HG02981 (cell line): ENCODE measurements at regions not wholly inside any gene's neighbourhood (a gene's known extent, or its start where the extent isn't known, plus 50 kb on each side); places are given as distances from the start of the nearest gene placed in this dataset.
"Not testable (repeated sequence)": the region's sequence is repeated elsewhere in the genome, so short reads cannot be mapped to it uniquely, and the experiment has no call there.

Source experiments
- ATAC-seq: cut with Tn5 transposase; IDR thresholded peaks from one replicate; pipeline ENCODE4 v1.9.1; 2021; ENCODE audit warnings: mild to moderate bottlenecking, moderate library complexity; ENCODE audit not compliant: unreplicated experiment

GRCh38 chr21:15199414-15200383 lies 134.9 kb upstream of the NRIP1 start:
- no peak for ATAC-seq

- ATAC-seq = no peak
Observed at GRCh38 chr21:15203740-15204139, 138.9 kb upstream of the NRIP1 start.

DNA sequence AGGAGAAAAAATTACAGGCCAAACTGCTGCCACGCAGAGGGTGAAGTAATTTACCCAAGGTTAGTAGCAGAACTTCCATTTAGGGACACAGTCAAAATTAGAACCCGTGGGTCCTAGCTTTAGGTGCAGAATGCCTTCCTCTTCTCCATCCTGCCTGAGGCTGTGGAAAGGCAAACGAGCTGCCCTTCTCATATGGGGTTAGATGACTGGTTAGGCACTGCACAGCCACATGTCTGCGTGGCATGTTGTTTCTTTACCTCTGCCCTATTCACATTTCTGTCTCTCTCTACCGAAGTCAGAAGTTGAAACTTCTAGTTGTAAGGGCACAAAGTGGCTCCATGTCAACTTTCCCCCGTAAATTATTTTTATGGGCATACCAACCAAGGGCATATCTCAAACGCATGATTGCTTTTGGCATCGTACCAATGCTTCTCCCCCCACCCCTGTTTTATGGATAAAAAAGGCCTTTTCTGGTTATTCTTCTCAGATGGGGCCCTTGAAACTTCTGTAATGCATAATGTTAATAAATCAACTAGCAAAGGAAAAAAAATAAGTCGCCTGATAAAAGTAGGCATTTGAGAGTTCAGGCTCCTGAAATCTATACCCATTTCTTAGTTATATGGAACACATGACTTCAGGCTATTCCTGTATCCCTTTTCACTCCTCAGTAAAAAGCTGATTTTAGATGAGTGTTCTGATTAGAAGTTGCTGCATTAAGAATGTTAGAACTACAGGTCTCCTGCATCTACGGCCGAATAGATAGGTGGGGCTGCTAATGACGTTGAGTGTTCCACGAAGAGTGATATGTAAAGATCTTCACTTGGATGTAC lies 139.6 kb upstream of the NRIP1 start:
- ATAC-seq = no peak

DNA sequence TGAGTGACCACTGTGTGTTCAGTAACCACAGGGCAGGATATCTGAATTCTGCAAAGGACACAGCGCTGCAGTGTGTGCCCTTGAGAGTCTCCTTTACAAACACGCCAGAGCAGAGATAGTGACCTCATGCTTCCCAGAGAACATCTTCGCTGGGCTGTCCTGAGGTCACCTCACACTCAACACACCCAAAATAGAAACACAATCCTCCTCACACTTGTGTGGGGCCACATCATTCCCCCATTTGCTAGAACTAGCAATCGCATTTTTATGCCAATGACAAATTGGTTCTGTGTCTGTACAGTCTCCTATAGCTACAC lies 140.1 kb upstream of the NRIP1 start:
- no peak for ATAC-seq

DNA sequence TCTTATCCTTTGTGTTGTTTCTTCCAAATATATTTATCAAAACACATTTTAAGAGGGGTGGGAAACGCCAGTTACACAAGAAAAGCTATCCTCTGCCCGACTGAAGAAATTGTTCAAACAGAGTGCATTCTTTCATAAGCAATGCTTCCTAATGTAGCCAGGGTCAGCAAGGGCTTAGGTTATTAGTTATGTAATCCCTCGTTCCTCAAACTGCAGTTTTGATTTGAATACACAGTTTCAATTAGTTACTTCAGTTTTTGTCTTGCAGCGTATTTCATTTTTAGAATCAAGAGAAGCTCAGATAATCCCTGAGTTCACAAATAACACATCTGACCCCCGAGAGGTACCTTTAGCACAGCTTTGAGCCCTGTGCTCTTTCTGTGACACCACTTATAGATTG lies 141.7 kb upstream of the NRIP1 start:
- peak; percentile 50 for ATAC-seq

GRCh38 chr21:15207231-15207630 lies 142.4 kb upstream of the NRIP1 start:
- ATAC-seq = no peak

DNA sequence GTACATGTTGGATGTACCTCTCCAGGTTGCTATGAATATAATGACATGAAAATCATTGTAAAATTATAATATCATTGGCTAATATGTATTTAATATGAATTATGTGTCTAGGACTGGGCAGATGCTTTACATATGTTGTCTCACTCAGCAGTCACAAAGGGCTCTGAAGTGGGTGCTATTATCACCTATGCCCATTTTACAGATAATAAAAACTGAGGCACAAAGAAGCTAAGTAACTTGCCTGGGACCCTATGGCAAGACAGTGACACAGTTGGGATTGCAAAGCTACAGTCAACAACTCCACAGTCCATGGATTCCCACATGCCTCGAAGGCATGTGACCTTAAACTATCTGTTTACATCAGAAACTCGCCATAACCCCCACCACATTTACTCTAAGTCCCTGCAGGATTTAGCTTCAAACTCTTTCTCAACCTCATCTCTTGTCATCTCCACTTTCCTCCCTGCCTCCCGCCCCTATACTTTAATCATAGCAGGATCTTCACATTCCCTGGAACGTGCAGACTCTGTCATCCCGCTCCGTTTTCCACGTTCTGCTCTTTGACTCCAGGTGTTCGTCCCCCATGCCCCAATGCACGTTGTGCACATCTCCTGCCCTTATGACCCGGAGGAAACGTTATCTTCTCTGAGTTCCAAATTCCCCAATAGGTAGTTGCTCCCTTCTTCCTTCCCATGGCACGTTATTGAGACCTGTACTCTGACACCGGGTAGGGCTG lies 143.0 kb upstream of the NRIP1 start:
- ATAC-seq = no peak

DNA sequence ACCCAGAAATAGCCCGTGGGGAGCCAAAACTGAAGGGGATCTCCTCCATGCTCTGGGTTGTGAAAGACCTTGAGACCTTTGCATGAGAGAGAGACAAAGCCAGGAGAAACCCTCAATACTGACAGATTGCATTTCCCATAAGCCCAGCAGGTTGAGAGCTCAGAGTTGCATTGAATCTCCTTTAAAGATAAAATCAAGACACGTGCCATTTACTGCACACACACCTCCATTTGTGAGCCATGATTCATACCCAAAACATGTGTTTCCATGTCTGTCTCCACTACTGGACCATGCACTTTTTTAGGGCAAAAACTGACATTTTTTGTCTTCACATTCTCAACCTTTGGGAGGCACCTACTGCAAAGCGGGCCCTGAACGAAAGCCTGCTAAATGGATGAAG lies 144.0 kb upstream of the NRIP1 start:
- no peak for ATAC-seq

GRCh38 chr21:15209224-15209623 lies 144.4 kb upstream of the NRIP1 start:
- ATAC-seq = no peak

DNA sequence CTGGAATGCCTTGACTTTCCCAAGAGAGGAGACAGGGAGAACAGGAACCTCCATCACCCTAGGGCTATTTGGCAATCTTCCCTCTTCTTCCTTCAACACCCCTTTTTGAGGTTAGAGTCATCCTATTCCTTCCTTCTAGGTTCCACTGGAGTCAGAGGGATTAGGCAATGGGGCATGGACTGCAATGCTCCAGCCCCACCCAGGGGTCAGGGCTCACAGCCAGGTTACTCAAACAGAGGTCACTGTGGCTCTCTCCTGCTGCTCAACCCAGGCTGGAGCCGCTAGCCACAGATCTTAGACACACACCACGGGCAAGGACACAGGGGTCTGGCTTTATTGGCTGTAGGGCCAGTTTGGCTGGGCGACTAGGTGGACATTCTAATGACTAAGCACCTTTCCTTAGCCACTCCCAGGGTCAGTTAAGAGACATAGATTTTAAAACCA lies 145.5 kb upstream of the NRIP1 start:
- ATAC-seq = no peak

GRCh38 chr21:15211491-15212133 lies 146.8 kb upstream of the NRIP1 start:
- no peak for ATAC-seq

DNA sequence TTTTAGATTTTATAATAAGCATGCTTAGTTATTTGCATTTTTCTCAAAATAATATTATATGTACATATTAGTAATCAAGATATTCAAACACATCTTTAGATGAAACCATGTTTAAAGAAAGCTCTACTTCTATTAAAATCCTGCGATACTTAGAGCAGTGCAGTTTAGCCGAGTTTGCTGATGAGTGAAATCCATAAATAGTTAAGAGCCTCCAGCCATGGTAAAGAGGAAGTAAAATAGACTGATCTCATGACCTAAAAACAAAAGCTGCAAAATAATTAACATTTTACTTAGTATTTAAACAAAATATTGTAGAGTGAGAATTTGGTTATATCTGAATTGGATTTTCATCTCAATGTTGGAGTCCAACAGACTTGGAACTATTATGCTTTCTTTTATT lies 147.4 kb upstream of the NRIP1 start:
- no peak for ATAC-seq

DNA sequence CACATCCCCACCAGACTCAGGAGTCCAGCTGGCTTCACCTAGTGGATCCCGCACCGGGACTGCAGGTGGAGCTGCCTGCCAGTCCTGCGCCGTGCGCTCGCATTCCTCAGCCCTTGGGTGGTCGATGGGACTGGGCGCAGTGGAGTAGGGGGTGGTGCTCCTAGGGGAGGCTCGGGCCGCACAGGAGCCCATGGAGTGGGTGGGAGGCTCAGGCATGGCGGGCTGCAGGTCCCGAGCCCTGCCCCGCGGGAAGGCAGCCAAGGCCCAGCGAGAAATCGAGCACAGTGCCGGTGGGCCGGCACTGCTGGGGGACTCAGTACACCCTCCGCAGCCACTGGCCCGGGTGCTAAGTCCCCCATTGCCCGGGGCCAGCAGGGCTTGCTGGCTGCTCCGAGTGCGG lies 153.7 kb upstream of the NRIP1 start:
- not testable (repeated sequence) for ATAC-seq

DNA sequence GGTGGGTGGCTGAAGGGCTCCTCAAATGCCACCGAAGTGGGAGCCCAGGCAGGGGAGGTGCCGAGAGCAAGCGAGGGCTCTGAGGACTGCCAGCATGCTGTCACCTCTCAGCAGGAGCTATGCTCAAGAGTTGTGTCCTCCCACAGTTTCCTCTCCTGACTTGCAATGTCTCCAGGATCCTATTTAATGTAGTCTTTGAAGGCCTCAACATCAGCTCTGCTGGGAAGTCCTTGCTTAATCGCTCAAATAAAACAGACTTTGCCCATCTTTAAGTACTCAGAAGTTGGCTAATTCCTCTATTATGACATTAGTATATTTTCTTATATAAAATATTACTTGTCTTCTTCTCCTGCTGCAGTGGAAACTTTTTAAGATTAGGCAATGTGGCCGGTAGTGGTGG lies 154.2 kb upstream of the NRIP1 start:
- no peak for ATAC-seq

DNA sequence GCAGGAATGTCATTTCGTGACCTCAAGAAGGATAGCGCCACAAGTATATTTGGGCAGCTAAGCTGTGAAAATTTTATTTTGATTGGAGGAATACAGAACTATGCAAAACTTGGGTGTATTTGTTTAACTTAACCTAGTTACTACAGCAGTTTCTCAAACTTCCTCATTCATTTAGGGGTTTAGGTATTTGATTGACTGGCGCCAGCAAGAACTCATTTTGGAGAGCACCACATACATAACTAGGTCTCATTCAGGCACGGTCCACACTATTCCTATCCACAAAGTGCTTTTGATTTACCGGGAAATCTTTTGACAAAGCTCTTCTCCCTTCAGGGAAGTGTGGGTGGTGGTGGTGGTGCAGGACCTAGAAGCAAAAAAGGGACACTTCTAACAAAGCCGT lies 155.1 kb upstream of the NRIP1 start:
- ATAC-seq = no peak

DNA sequence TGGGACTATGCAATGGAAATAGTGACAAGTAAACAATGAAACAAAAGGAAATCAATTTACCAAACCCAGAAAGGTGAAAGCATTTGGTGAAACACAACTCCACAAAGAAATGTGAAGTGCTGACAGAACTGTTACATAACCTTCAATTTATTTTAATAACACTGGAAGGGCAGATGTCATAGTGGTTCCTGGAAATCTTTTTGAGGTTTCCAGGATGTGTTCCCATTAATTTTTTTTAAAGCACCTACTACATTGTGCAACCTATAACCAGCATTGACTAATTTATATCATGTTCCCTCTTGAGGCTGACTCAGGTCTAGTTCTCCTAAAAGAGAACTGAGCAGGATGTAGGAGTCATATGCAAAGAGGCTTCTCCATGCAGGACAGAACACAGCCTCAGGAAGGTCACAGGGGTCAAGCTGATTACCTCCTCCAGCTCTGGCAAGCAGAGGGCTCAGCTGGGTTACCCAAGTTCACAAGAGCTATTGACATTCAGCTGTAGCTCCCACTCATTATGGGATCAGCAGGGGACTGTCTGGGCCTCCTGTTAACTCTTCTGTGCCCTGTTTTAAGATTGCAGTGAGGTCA lies 157.1 kb upstream of the NRIP1 start:
- ATAC-seq = no peak

- no peak for ATAC-seq
Observed at GRCh38 chr21:15222707-15223106, 157.9 kb upstream of the NRIP1 start.

GRCh38 chr21:15224346-15225086 lies 159.7 kb upstream of the NRIP1 start:
- no peak for ATAC-seq

GRCh38 chr21:15227919-15228318 lies 163.1 kb upstream of the NRIP1 start:
- ATAC-seq = no peak

- ATAC-seq = no peak
Observed at GRCh38 chr21:15229390-15229789, 164.6 kb upstream of the NRIP1 start.
